ENCODE measurements at regions not wholly inside any gene's neighbourhood (a gene's known extent, or its start where the extent isn't known, plus 50 kb on each side); places are given as distances from the start of the nearest gene placed in this dataset.

- H2AK9ac ChIP-seq (replicated peaks; ENCODE audit: low read depth, low read length, poor library complexity), result no peak overlapping the region
- no peak overlapping the region for H2BK15ac ChIP-seq (ENCODE audit: low read depth, low read length)
- H3K27me3 ChIP-seq (ENCODE audit: control insufficient read depth, insufficient read depth, low read length), result no peaks in the 10 kb centered on the region
- H3K36me3 ChIP-seq (ENCODE audit: control insufficient read depth, insufficient read depth, low read length), result no peaks in the 10 kb centered on the region
- H3K14ac ChIP-seq (replicated peaks; ENCODE audit: low read depth, low read length), result no peak overlapping the region
- POLR2A ChIA-PET (ENCODE audit: unreplicated experiment), result no interaction called here
- no peak overlapping the region for H3K4ac ChIP-seq (ENCODE audit: low read depth, low read length)
- no peak overlapping the region for H3K27ac ChIP-seq (ENCODE audit: insufficient read depth, low read length)
- no peak overlapping the region for H2BK20ac ChIP-seq (ENCODE audit: low read depth, low read length)
- H2AK5ac ChIP-seq (ENCODE audit: low read depth, low read length), result no peak overlapping the region
- H3K18ac ChIP-seq (ENCODE audit: low read depth, low read length), result no peak overlapping the region
- H2AFZ ChIP-seq (replicated peaks; ENCODE audit: low read length, poor library complexity), result peak overlapping the region; percentile 58
- 0% methylated on average over 1 of the region's 4 CpGs; no CpG with 5 or more reads in 1 of the 2 experiments for WGBS, 2 experiments (ENCODE audit: extremely low coverage in 2 of 2, insufficient read length in 1 of 2)
- H3K9me1 ChIP-seq (ENCODE audit: insufficient read depth, low read length), result no peaks in the 10 kb centered on the region
- no peaks in the 10 kb centered on the region for H3K79me1 ChIP-seq (ENCODE audit: low read depth in 1 of 2, low read length in 2 of 2)
- H4K91ac ChIP-seq (ENCODE audit: insufficient read depth, low read depth, low read length), result no peak overlapping the region
- CTCF ChIA-PET, result no interaction called here
- H4K5ac ChIP-seq (ENCODE audit: low read depth, low read length), result no peak overlapping the region
- TF ChIP-seq ELK1 (IDR thresholded peaks at IDR 0.05; ENCODE audit: borderline replicate concordance, low read depth, low read length) (no peak), CEBPB (IDR thresholded peaks at IDR 0.05; ENCODE audit: low read depth, low read length) (no peak), BHLHE40 (IDR thresholded peaks at IDR 0.05; ENCODE audit: low read depth, low read length) (no peak), RFX5 (IDR thresholded peaks at IDR 0.05; ENCODE audit: low read depth, low read length) (no peak), SMC3 (IDR thresholded peaks at IDR 0.05; ENCODE audit: low read depth, low read length) (no peak), POLR2A (IDR thresholded peaks at IDR 0.05; ENCODE audit: low read depth, low read length) (no peak), CTCF (conservative IDR thresholded peaks at IDR 0.05; ENCODE audit: low read depth, low read length) (no peak), CHD1 (IDR thresholded peaks at IDR 0.05; ENCODE audit: low read depth, low read length) (no peak), FOS (IDR thresholded peaks at IDR 0.05; ENCODE audit: low read depth, low read length) (no peak), NFE2L2 (IDR thresholded peaks at IDR 0.05; ENCODE audit: low read depth, low read length) (no peak)
- H3K4me2 ChIP-seq (ENCODE audit: low read depth, low read length), result no peak overlapping the region
- in situ Hi-C loops (cut with MboI; ENCODE audit: low sequenced_read_pairs) (no loop called here), intact Hi-C loops (cut with micrococcal nuclease) (no loop called here), dilution Hi-C loops (cut with HindIII; ENCODE audit: low sequenced_read_pairs, unreplicated experiment) (no loop called here)
- H3K56ac ChIP-seq (ENCODE audit: extremely low read depth, insufficient read depth, low read length), result no peak overlapping the region
- no peaks in the 10 kb centered on the region for H4K20me1 ChIP-seq (ENCODE audit: insufficient read depth, low read length)
- no TSS peak for BruUV-seq (replicated peaks)
- H3K4me3 ChIP-seq (ENCODE audit: insufficient read depth, low read depth, low read length), result no peak overlapping the region
- H3K4me1 ChIP-seq (ENCODE audit: control insufficient read depth, insufficient read depth, low read length), result no peaks in the 10 kb centered on the region
- no peak overlapping the region for H4K8ac ChIP-seq (ENCODE audit: low read depth in 2 of 2, low read length in 2 of 2)
- H3K23ac ChIP-seq (ENCODE audit: low read depth, low read length), result no peak overlapping the region
- H3K9ac ChIP-seq (ENCODE audit: low read depth, low read length), result no peak overlapping the region
- H2BK120ac ChIP-seq (ENCODE audit: low read depth, low read length), result no peak overlapping the region
- no peak for ATAC-seq (ENCODE audit: low read depth)
- no peaks in the 10 kb centered on the region for H3K9me3 ChIP-seq (ENCODE audit: control insufficient read depth, insufficient read depth, low read length)
- no peak overlapping the region for H2BK5ac ChIP-seq (ENCODE audit: low read depth, low read length, poor library complexity, severe bottlenecking)
- no peak for DNase-seq
Observed at GRCh38 chr16:51025588-51026290, 125.3 kb downstream of the SALL1 start.

All from IMR-90 (cell line).